SW 1271 (cell line): ENCODE measurements at regions not wholly inside any gene's neighbourhood (a gene's known extent, or its start where the extent isn't known, plus 50 kb on each side); places are given as distances from the start of the nearest gene placed in this dataset.
"Not testable (repeated sequence)": the region's sequence is repeated elsewhere in the genome, so short reads cannot be mapped to it uniquely, and the experiment has no call there.

ENCODE experiments used
- DNase-seq, 2 experiments: peaks; one replicate each; lab custom pipeline; 2025; lab: John Stamatoyannopoulos, UW

DNA sequence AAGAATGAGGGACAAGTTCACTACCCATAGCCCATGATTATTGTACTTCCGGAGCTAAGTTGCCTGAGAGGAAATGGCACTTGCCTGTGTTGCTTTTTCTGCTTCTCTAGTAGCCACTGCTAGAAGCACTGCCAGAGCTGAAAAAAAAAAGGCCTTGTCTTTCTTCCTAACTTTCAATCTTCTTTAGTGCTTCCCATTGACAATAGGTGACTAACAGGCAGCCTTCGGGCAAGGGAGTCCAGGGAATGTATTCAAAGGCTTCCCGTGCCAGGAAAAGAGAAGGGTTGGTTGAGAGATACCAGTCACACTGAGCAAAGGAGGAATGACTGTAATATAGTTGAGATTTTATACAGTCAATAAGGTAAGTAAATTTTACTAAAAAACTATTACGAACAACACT is 242.0 kb downstream of the CALCRL start:
- DNase-seq = no peak

DNA sequence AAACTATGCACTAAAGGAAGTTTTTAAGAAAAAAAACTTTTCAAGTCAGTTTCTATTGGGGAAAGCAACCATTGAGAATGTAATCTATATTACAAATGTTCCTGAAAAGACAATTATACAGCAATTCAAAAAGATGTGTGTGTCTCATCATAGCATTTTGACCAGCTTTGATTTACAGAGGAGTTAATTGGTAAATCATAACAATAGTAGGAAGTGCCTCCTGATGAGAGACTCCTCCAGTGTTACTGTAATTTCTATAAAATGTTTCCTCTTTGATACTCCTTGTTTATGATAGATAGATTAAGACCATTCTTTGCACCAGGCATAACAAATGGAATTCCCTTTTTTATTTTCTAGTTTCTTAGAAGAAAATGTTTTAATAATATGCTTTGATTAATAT is 249.9 kb downstream of the CALCRL start:
- DNase-seq = no peak

- DNase-seq = no peak
Observed at GRCh38 chr2:187194049-187194448, 254.0 kb downstream of the CALCRL start.

DNA sequence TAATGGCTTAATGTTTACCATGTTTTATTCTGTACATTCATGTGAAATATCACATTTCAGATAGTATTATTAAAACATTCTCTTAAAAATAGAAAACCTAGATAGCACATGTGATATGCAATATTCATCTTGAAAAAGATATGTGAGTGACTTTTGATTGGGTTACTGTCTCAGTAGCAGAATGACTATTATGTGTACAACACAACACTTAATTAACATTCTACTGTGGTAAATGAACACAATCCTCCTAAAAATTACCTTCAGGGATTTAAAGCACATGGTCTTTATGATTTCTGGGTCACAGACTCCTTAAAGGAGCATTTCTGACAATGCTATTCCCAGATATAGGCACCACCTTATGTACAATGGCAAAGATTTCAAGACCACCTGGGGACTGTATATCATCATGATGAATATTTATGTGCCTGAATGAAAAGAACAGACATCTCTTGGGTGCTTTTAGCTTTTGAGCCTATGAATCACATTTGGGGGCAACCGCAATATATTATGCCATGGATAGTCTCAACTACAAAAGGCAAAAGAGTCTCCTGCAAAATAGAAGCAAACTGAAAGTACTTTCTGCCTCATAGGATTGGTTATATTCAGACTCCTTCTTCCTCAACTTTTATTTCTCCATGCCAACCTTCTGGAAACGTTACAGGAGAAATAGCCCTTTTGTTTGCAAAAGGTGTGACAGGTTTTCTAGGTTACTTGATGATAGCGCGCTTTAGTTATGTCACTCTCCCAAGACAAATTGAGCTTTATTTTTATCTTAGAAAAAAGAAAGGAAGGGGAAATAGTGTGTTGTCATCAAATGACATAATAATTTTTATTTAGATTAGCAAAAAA is 259.0 kb downstream of the CALCRL start:
- DNase-seq = no peak

- no peak for DNase-seq
Observed at GRCh38 chr2:187187519-187187918, 260.5 kb downstream of the CALCRL start.

DNA sequence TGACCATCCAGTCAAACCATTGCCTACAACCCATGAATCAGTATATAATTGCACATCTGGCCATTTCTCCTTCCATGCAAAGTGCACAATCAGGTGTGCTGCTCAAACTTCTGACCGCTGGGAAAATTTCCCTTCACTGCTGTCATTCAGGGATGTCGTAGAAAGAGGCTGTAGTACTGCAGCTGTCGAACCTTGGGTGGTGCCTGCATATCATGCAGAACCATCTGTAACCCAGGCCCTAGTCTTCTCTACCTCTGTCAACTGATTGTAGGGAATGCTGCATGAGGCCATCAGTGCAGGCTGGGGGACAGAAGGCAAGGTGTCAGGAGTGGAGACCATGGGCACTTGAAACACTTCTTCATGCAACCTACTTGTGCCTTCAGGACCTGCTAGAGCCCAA is 267.5 kb downstream of the CALCRL start:
- no peak for DNase-seq

- not testable (repeated sequence) for DNase-seq
Observed at GRCh38 chr2:187178876-187179275, 269.2 kb downstream of the CALCRL start.

GRCh38 chr2:187177253-187177652 is 270.8 kb downstream of the CALCRL start:
- no peak for DNase-seq

- DNase-seq = peak in 1 of 2 experiments; percentile 3
Observed at GRCh38 chr2:187174582-187174981, 273.5 kb downstream of the CALCRL start.

DNA sequence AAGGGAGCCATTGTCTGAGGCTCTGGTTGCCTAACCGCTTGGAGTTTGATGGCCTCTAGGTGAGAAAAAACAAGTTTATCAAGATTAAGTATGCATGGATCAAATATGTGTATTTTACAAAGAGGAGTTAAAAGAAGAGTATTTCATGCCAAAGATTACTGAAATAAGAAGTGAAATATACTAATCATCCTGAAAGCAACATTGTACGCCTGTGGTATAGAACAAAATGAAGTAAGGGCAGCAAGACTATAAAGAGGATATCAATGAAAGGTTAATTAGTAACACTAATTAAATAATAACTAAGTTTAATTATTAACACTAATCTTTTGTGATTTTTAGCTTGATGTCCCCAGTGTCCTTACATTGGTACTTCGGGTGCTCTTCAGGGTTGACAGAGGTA is 276.7 kb downstream of the CALCRL start:
- no peak for DNase-seq

DNA sequence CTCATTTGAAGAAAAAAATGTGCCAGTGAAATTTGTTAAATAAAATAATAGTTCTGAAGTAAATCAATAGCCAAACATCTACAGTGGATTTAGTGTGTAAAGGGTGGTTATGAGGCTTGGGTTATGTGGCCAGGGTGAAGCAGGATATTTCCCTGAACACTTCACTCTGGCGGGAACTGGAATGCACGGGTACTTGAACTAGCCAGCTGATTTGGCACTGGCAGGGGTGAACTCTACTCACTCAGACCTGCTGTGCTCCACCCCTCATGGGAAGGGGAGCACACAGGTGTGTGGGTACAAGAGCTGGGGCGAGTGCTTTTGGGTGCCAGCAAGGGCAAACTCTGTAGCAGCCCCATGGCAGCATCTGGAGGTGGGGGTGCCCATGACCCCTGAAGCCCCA is 278.2 kb downstream of the CALCRL start:
- DNase-seq = no peak

DNA sequence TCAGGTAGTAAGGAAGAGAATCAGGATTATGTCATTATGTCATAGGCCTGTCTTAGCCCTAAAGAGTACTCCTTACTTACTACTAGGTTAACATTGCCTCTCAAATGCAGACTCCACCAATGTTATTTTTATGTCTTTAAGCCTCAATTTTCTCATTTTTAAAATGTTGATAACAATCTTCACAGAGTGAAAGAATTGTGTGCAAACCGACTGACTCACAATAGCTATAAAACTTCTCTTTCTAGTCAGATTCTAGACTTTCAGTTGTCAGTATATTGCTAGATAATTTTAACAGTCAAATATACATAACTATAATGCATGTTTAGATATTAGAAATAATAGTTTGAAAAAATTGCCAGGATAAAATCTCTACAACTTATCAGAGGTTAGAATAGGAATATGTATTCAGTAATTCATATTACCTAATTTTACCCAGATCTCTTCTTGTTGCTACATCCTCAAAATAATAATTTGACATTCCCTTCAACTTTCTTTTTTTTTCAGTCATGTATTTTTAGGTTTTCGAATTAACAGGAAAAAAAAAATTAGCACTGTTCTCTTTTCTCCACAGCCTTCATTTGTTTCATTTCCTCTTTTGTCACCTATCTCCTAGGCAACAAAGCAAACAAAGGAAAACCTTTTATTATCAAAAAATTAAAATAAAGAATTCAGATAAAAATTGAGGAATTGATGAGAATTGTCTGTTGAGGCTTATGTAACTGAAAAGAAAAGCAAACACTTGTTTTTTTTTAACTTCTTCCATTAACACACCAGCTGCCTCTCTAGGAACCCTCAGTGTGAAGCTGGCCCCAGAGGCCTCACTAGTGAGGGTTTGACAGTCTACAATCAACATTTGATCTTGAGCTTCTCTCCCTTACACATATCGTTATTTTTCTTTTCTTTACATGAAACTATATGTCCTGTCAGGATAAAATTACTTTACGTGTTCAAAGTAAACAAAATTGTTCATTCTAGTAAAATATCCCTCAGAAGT is 279.0 kb downstream of the CALCRL start:
- DNase-seq = no peak

DNA sequence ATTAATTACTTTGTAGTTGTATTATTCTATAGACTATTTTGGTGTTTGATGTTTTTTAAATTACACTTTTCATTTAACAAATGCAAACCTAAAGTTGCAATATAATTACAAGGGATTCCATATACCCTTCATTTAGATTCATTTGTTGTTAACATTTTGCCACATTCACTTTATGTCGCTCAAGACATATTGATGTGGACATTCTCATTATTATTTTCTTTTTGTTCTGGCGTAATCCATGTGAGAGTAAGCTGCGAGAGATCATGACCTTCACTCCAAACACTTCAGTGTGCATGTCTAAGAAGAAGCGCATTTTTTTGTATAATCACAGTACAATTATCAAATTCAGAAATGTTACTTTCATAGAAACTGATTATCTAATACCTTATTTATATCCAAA is 280.6 kb downstream of the CALCRL start:
- no peak for DNase-seq

DNA sequence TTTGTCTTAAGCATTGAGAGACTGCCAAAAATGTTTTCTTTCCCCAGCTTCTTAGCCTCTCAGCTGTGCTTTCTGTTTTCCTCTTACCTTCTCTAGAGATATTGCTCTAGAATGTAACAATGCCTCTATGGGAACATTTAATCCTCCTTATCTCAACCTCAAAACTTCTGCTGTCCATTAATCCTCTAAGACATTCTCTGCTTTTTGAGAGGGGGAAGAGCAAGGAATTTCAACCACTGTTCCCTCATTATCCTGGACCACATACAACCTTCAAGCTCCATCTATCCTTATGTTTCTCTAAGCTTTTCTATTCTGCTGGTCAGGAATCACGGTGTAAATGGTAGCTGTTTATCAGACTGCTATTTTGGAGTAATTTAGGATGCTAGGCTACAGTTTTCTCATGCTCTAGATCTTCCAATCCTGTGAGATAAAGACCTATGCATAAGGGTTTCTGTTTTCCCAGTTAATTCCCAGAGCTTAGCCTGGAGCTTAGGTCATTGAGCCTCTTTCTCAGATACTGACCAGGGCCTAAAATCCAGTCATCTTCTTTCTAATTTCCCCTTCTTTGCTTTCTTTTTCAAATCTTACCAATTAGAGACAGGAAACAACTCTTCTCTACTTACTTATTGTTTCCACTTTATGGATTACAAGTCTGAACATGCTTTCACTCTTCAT is 282.0 kb downstream of the CALCRL start:
- DNase-seq = no peak

DNA sequence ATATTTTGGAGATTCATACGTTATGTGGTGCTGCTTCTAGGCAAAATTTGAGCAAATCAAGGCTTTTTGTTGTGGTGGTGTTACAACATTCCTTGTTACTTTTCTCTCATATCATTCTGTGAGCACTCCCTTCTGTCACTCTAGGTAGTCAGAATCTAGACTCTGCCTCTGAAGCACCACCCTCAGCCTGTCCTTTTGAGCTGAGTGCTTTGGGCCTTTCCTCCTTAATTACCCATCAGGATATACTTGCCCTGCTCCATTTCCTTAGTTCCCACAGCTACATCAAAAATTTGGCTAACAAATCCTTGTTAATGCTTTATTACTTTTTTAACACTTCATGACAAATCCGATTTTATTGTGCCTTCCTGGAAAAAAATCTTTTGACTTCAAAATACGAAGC is 289.6 kb downstream of the CALCRL start:
- DNase-seq = no peak

- DNase-seq = no peak
Observed at GRCh38 chr2:187157046-187157445, 291.0 kb downstream of the CALCRL start.

DNA sequence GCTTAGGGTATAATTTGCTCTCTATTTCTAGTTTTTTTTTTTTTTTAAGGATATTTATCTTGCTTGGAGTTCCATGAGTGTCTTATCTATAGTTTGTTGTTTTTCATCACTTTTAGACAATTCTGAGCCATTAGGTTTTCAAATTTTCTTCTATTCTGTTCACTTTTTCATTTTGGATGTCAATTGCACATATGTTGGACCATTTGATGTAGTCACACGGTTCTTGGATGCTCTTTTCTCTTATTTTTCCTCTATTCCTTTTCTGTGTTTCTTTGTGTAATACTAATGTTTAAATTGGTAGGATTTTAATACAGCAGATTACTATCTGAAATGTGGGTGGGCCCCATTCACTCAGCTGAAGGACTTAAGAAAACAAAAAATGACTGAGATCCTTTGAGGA is 292.6 kb downstream of the CALCRL start:
- no peak for DNase-seq

DNA sequence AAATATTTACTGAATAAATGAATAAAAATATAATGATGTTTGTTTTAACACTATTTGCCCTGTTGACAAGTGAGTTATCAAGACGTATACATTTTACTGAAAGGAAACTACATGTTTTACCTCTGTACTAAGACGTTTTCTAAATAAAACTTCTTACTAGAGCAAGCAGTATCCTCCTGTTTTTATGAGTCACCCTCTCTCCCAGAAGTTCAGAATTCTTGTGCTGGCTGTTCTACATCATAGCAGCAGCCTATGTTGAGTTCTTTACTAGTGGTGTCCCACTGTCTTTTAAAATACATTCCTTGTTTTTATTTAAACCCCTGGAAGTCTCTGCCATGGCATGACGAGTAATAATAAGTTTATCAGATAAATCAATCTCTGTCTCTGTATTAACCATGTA is 297.4 kb downstream of the CALCRL start:
- no peak for DNase-seq

GRCh38 chr2:187148059-187148714 is 299.2 kb upstream of the ZSWIM2 start:
- no peak for DNase-seq

DNA sequence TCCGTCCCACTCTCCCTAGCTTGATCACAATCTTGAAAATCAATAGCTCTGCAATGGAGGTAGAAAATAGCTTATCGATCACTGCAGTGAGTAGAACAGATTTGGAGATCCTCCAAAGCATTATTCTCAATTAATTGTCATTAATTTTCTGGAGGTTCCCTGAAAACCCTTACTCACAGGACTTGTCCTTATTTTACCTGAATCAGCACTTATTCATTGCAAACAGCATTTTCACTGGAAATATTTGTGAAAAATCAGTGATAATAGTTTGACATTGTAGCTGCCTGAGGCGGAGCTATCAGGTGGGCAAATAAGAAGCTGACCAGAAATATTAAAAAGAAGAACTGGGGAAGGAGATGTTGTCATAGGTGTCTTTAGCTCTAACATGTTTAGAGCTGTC is 294.6 kb upstream of the ZSWIM2 start:
- no peak for DNase-seq

GRCh38 chr2:187139469-187139868 is 290.5 kb upstream of the ZSWIM2 start:
- no peak for DNase-seq

DNA sequence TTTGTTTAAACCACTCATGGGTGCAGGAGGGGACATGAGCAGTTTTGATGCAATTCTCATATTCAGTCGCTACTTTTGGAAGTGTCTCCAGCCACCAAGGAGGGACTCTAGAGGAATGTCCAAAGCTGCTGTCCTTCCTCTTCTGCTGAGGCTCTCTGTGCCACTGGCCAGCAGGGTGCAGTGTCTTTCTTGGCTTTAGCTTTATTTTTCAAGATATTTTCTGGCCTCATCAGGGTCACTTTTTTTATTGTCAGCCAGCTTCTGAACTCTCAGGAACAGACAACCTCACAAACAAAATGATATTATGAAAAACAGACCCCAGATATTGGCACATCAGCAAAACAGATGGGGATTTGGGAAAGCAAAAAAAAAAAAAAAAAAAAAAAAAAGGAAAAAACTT is 289.3 kb upstream of the ZSWIM2 start:
- DNase-seq = peak in 1 of 2 experiments; percentile 22
